ENCODE measurements at regions not wholly inside any gene's neighbourhood (a gene's known extent, or its start where the extent isn't known, plus 50 kb on each side); places are given as distances from the start of the nearest gene placed in this dataset.

- no peak for TF ChIP-seq TAF1 (IDR thresholded peaks at IDR 0.05; ENCODE audit: borderline replicate concordance, insufficient read depth, low read length)
- no peak for TF ChIP-seq POLR2AphosphoS5 (IDR thresholded peaks at IDR 0.05; ENCODE audit: low read depth, low read length)
- no peak for TF ChIP-seq SIN3A (IDR thresholded peaks at IDR 0.05; ENCODE audit: borderline replicate concordance, insufficient read depth, low read length)
Measured at GRCh38 chr17:45573924-45574770, 83.6 kb upstream of the PLEKHM1 start.

All from PFSK-1 (cell line).